Astrocyte (in vitro differentiated cells and primary cell): ENCODE measurements at regions not wholly inside any gene's neighbourhood (a gene's known extent, or its start where the extent isn't known, plus 50 kb on each side); places are given as distances from the start of the nearest gene placed in this dataset.

Experiments
- DNase-seq: peaks from one replicate; pipeline ENCODE4 v3.0.0-alpha.2; 2010; ENCODE audit warnings: low read depth
- FAIRE-seq: peaks from 2 replicates; lab custom pipeline; 2011; peaks lifted over from hg19 to GRCh38; lab: Jason Lieb, UNC
- H2AFZ ChIP-seq: 2 replicates; pipeline ENCODE4 v1.6.0; 2012; ENCODE audit warnings: low read depth, low read length, inconsistent platforms
- H3K27ac ChIP-seq: 2 replicates; pipeline ENCODE4 v1.5.1; 2011; ENCODE audit warnings: low read depth, low read length, inconsistent platforms
- H3K27me3 ChIP-seq: 2 replicates; pipeline ENCODE4 v1.6.0; 2011; ENCODE audit warnings: low read length, inconsistent platforms; ENCODE audit not compliant: insufficient read depth
- H3K36me3 ChIP-seq: 2 replicates; pipeline ENCODE4 v1.5.1; 2011; ENCODE audit warnings: low read length, inconsistent platforms; ENCODE audit not compliant: insufficient read depth
- H3K4me1 ChIP-seq: 2 replicates; pipeline ENCODE4 v1.5.1; 2011; ENCODE audit warnings: low read length, inconsistent platforms; ENCODE audit not compliant: insufficient read depth
- H3K4me2 ChIP-seq: 2 replicates; pipeline ENCODE4 v1.6.0; 2012; ENCODE audit warnings: low read length, inconsistent platforms
- H3K4me3 ChIP-seq: 2 replicates; pipeline ENCODE4 v1.5.1; 2011; ENCODE audit warnings: low read depth, mild to moderate bottlenecking, low read length, inconsistent platforms; ENCODE audit not compliant: insufficient read depth
- H3K79me2 ChIP-seq: 2 replicates; pipeline ENCODE4 v1.6.0; 2012; ENCODE audit warnings: mild to moderate bottlenecking, low read length, inconsistent platforms; ENCODE audit not compliant: insufficient read depth
- H3K9ac ChIP-seq: 2 replicates; pipeline ENCODE4 v1.6.0; 2012; ENCODE audit warnings: mild to moderate bottlenecking, low read length, inconsistent platforms
- H3K9me3 ChIP-seq: 2 replicates; pipeline ENCODE4 v1.5.1; 2012; ENCODE audit warnings: low read depth, mild to moderate bottlenecking, low read length, inconsistent platforms; ENCODE audit not compliant: insufficient read depth
- H4K20me1 ChIP-seq: 2 replicates; pipeline ENCODE4 v1.6.0; 2012; ENCODE audit warnings: low read length, inconsistent platforms; ENCODE audit not compliant: insufficient read depth
- H3K27ac Mint-ChIP-seq: one replicate; pipeline ENCODE4 v1.8.0; 2021; ENCODE audit warnings: mild to moderate bottlenecking, mixed read lengths; ENCODE audit not compliant: unreplicated experiment
- H3K27me3 Mint-ChIP-seq: one replicate; pipeline ENCODE4 v1.8.0; 2021; ENCODE audit warnings: low read depth, mixed read lengths; ENCODE audit not compliant: unreplicated experiment
- H3K36me3 Mint-ChIP-seq: one replicate; pipeline ENCODE4 v1.8.0; 2021; ENCODE audit warnings: low read depth, mixed read lengths; ENCODE audit not compliant: unreplicated experiment
- H3K4me1 Mint-ChIP-seq: one replicate; pipeline ENCODE4 v1.8.0; 2021; ENCODE audit warnings: low read depth, mixed read lengths; ENCODE audit not compliant: unreplicated experiment
- H3K4me3 Mint-ChIP-seq: one replicate; pipeline ENCODE4 v1.8.0; 2021; ENCODE audit warnings: mild to moderate bottlenecking, moderate library complexity, mixed read lengths; ENCODE audit not compliant: unreplicated experiment
- H3K9me3 Mint-ChIP-seq: one replicate; pipeline ENCODE4 v1.8.0; 2021; ENCODE audit warnings: mild to moderate bottlenecking, mixed read lengths; ENCODE audit not compliant: unreplicated experiment
- CTCF ChIP-seq: IDR thresholded peaks from 2 replicates; pipeline ENCODE4 v1.5.1; 2011; ENCODE audit warnings: low read depth, mild to moderate bottlenecking, inconsistent platforms, low read length, moderate library complexity; ENCODE audit not compliant: insufficient read depth
- EZH2 ChIP-seq: IDR thresholded peaks from 2 replicates; pipeline ENCODE4 v1.6.1; 2012; ENCODE audit warnings: mild to moderate bottlenecking, low read length, inconsistent platforms; ENCODE audit not compliant: insufficient read depth

- Mint-ChIP-seq H3K4me1 (no peaks in the 10 kb centered on the region), H3K27ac (no peak overlapping the region), H3K36me3 (no peaks in the 10 kb centered on the region), H3K9me3 (peaks cover 4% of the 10 kb centered on the region), H3K27me3 (peaks cover 48% of the 10 kb centered on the region), H3K4me3 (no peak overlapping the region)
- Histone ChIP-seq H2AFZ (no peak overlapping the region), H4K20me1 (no peaks in the 10 kb centered on the region), H3K4me2 (no peak overlapping the region), H3K27ac (no peak overlapping the region), H3K4me3 (no peak overlapping the region), H3K4me1 (no peaks in the 10 kb centered on the region), H3K79me2 (no peaks in the 10 kb centered on the region), H3K9ac (no peak overlapping the region), H3K36me3 (no peaks in the 10 kb centered on the region), H3K9me3 (peaks cover 6% of the 10 kb centered on the region), H3K27me3 (no peaks in the 10 kb centered on the region)
- FAIRE-seq: no peak
- DNase-seq: no peak
- no peak for TF ChIP-seq EZH2
- no peak for TF ChIP-seq CTCF
Observed at GRCh38 chr2:128836559-128837100, 518.0 kb upstream of the HS6ST1 start.

GRCh38 chr2:128838244-128838643, 519.6 kb upstream of the HS6ST1 start:
- Histone ChIP-seq H3K4me3 (no peak overlapping the region), H3K36me3 (no peaks in the 10 kb centered on the region), H3K27ac (no peak overlapping the region), H4K20me1 (no peaks in the 10 kb centered on the region), H3K9ac (no peak overlapping the region), H3K4me2 (no peak overlapping the region), H3K79me2 (no peaks in the 10 kb centered on the region), H2AFZ (no peak overlapping the region), H3K4me1 (no peaks in the 10 kb centered on the region), H3K27me3 (no peaks in the 10 kb centered on the region), H3K9me3 (peaks cover 6% of the 10 kb centered on the region)
- Mint-ChIP-seq H3K4me1 (no peaks in the 10 kb centered on the region), H3K4me3 (no peak overlapping the region), H3K9me3 (peaks cover 4% of the 10 kb centered on the region), H3K36me3 (no peaks in the 10 kb centered on the region), H3K27ac (peak overlapping the region; percentile 73), H3K27me3 (peaks cover 43% of the 10 kb centered on the region)
- TF ChIP-seq CTCF (no peak), EZH2 (no peak)
- DNase-seq (no peak), FAIRE-seq (no peak)

GRCh38 chr2:128841803-128842202, 523.1 kb upstream of the HS6ST1 start:
- H3K4me1 Mint-ChIP-seq: no peaks in the 10 kb centered on the region
- H3K4me3 Mint-ChIP-seq: no peak overlapping the region
- no peak for TF ChIP-seq EZH2
- TF ChIP-seq CTCF: no peak
- peaks cover 3% of the 10 kb centered on the region for H3K9me3 ChIP-seq
- H3K9me3 Mint-ChIP-seq: no peaks in the 10 kb centered on the region
- no peaks in the 10 kb centered on the region for H4K20me1 ChIP-seq
- H3K27me3 Mint-ChIP-seq: peaks cover 24% of the 10 kb centered on the region
- H3K36me3 ChIP-seq: no peaks in the 10 kb centered on the region
- H3K27ac ChIP-seq: no peak overlapping the region
- H3K4me1 ChIP-seq: no peaks in the 10 kb centered on the region
- H3K79me2 ChIP-seq: no peaks in the 10 kb centered on the region
- no peak overlapping the region for H3K4me3 ChIP-seq
- H3K27me3 ChIP-seq: no peaks in the 10 kb centered on the region
- no peaks in the 10 kb centered on the region for H3K36me3 Mint-ChIP-seq
- FAIRE-seq (no peak), DNase-seq (no peak)
- no peak overlapping the region for H2AFZ ChIP-seq
- H3K4me2 ChIP-seq: no peak overlapping the region
- H3K9ac ChIP-seq: no peak overlapping the region
- H3K27ac Mint-ChIP-seq: no peak overlapping the region
